ENCODE measurements at regions not wholly inside any gene's neighbourhood (a gene's known extent, or its start where the extent isn't known, plus 50 kb on each side); places are given as distances from the start of the nearest gene placed in this dataset.

DNA sequence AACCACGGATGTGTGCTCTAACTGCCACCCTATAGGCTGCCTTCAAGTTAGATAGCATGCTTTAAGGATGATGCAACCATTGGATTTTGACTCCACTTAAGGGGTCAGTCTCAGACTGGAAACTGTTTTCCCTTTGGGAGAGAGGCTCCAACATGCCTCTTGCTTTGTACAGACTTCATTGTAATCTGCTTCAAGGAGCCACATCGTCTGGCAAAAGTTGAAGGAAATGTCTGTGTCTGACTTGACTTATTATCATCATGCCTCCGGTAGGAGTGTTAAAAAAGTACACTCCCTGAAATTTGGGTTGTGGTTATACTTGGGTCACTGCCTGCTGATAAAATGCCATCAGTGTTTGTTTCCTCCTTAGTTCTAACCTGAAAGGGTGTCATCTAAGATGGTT, 245.4 kb upstream of the CDIN1 start:
- H3K4me1 Mint-ChIP-seq, result no peaks in the 10 kb centered on the region

DNA sequence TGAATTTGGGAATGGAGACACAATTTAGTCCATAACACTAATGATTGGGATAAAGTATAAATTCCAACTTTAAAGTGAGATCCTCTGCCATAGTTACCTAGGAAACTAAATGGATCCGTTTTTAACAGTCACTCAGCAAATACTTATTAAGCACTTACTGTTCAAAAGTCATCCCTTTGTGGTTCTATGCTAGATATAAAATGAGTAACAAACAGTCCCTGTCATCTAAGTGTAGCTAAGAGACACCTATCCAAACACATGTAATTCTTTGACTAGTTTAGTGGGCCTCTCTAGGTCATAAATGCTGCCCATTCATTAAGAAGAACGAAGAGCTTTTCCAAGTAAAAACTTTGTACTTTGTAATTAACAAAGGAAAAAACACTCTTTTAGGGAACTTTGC, 244.2 kb upstream of the CDIN1 start:
- ATAC-seq (ENCODE audit: low read depth) (no peak), DNase-seq (no peak)
- TF ChIP-seq, protein P1, sequence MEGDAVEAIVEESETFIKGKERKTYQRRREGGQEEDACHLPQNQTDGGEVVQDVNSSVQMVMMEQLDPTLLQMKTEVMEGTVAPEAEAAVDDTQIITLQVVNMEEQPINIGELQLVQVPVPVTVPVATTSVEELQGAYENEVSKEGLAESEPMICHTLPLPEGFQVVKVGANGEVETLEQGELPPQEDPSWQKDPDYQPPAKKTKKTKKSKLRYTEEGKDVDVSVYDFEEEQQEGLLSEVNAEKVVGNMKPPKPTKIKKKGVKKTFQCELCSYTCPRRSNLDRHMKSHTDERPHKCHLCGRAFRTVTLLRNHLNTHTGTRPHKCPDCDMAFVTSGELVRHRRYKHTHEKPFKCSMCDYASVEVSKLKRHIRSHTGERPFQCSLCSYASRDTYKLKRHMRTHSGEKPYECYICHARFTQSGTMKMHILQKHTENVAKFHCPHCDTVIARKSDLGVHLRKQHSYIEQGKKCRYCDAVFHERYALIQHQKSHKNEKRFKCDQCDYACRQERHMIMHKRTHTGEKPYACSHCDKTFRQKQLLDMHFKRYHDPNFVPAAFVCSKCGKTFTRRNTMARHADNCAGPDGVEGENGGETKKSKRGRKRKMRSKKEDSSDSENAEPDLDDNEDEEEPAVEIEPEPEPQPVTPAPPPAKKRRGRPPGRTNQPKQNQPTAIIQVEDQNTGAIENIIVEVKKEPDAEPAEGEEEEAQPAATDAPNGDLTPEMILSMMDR (IDR thresholded peaks at IDR 0.05), result no peak
- no peak for TF ChIP-seq EZH2 (IDR thresholded peaks at IDR 0.05; ENCODE audit: borderline replicate concordance, insufficient read depth, low read depth, low read length, poor library complexity, severe bottlenecking)
- H3K4me3 Mint-ChIP-seq, result no peak overlapping the region
- CTCF ChIA-PET, result no interaction called here
- Histone ChIP-seq H3K4me3 (ENCODE audit: control extremely low read depth in 1 of 5, extremely low read depth in 1 of 5, insufficient read depth in 1 of 5, low read depth in 2 of 5, low read length in 4 of 5) (no peak overlapping the region), H4K20me1 (ENCODE audit: control insufficient read depth, insufficient read depth, low read length, poor library complexity, severe bottlenecking) (no peaks in the 10 kb centered on the region), H3K9me3 (ENCODE audit: control extremely low read depth in 1 of 3, control insufficient read depth in 2 of 3, insufficient read depth in 1 of 3, low read length in 2 of 3) (no peaks in the 10 kb centered on the region), H3K27ac (ENCODE audit: low read length in 2 of 2) (no peak overlapping the region), H3K36me3 (replicated peaks in 1 of 2; ENCODE audit: control extremely low read depth in 1 of 2, control insufficient read depth in 1 of 2, extremely low read depth in 1 of 2, insufficient read depth in 2 of 2, low read length in 1 of 2) (no peaks in the 10 kb centered on the region), H3K27me3 (replicated peaks in 1 of 4; ENCODE audit: control extremely low read depth in 1 of 4, control insufficient read depth in 3 of 4, insufficient read depth in 4 of 4, low read length in 3 of 4) (no peaks in the 10 kb centered on the region), H3K79me2 (ENCODE audit: control insufficient read depth, insufficient read depth, low read length) (no peaks in the 10 kb centered on the region), H3K9ac (ENCODE audit: low read length) (no peak overlapping the region), H3K4me1 (ENCODE audit: control insufficient read depth in 2 of 2, insufficient read depth in 2 of 2, low read length in 2 of 2) (no peaks in the 10 kb centered on the region), H3K4me2 (replicated peaks; ENCODE audit: low read depth, low read length, poor library complexity, severe bottlenecking) (no peak overlapping the region), H2AFZ (ENCODE audit: insufficient read depth, low read depth, low read length, poor library complexity, severe bottlenecking) (no peak overlapping the region)
- intact Hi-C loops (cut with micrococcal nuclease), result no loop called here
- peaks cover 3% of the 10 kb centered on the region for H3K9me3 Mint-ChIP-seq (ENCODE audit: insufficient read depth)
- no peak overlapping the region for H3K27ac Mint-ChIP-seq
- no peaks in the 10 kb centered on the region for H3K4me1 Mint-ChIP-seq
- WGBS (ENCODE audit: insufficient coverage), result no CpG with 5 or more reads among the region's 2 CpGs
- H3K27me3 Mint-ChIP-seq, result no peaks in the 10 kb centered on the region
- POLR2A ChIA-PET, result no interaction called here

More for the DNA sequence above, 245.4 kb upstream of the CDIN1 start:
- POLR2A ChIA-PET, result no interaction called here
- no peak overlapping the region for H3K27ac ChIP-seq (ENCODE audit: low read length in 2 of 2)
- DNase-seq, result no peak
- CTCF ChIA-PET, result no interaction called here
- Mint-ChIP-seq H3K9me3 (ENCODE audit: insufficient read depth) (peaks cover 3% of the 10 kb centered on the region), H3K27ac (no peak overlapping the region), H3K27me3 (no peaks in the 10 kb centered on the region), H3K4me3 (no peak overlapping the region)
- H3K9ac ChIP-seq (ENCODE audit: low read length), result no peak overlapping the region
- H3K4me1 ChIP-seq (ENCODE audit: control insufficient read depth in 2 of 2, insufficient read depth in 2 of 2, low read length in 2 of 2), result no peaks in the 10 kb centered on the region
- intact Hi-C loops (cut with micrococcal nuclease), result no loop called here
- no peaks in the 10 kb centered on the region for H3K9me3 ChIP-seq (ENCODE audit: control extremely low read depth in 1 of 3, control insufficient read depth in 2 of 3, insufficient read depth in 1 of 3, low read length in 2 of 3)
- no peaks in the 10 kb centered on the region for H3K79me2 ChIP-seq (ENCODE audit: control insufficient read depth, insufficient read depth, low read length)
- TF ChIP-seq EZH2 (IDR thresholded peaks at IDR 0.05; ENCODE audit: borderline replicate concordance, insufficient read depth, low read depth, low read length, poor library complexity, severe bottlenecking), result no peak
- H3K27me3 ChIP-seq (replicated peaks in 1 of 4; ENCODE audit: control extremely low read depth in 1 of 4, control insufficient read depth in 3 of 4, insufficient read depth in 4 of 4, low read length in 3 of 4), result no peaks in the 10 kb centered on the region
- WGBS (ENCODE audit: insufficient coverage), result 50% methylated on average over 2 of the region's 3 CpGs
- no peaks in the 10 kb centered on the region for H4K20me1 ChIP-seq (ENCODE audit: control insufficient read depth, insufficient read depth, low read length, poor library complexity, severe bottlenecking)
- no peak for ATAC-seq (ENCODE audit: low read depth)
- H2AFZ ChIP-seq (ENCODE audit: insufficient read depth, low read depth, low read length, poor library complexity, severe bottlenecking), result no peak overlapping the region
- H3K4me2 ChIP-seq (replicated peaks; ENCODE audit: low read depth, low read length, poor library complexity, severe bottlenecking), result no peak overlapping the region
- H3K4me3 ChIP-seq (ENCODE audit: control extremely low read depth in 1 of 5, extremely low read depth in 1 of 5, insufficient read depth in 1 of 5, low read depth in 2 of 5, low read length in 4 of 5), result no peak overlapping the region
- H3K36me3 ChIP-seq (replicated peaks in 1 of 2; ENCODE audit: control extremely low read depth in 1 of 2, control insufficient read depth in 1 of 2, extremely low read depth in 1 of 2, insufficient read depth in 2 of 2, low read length in 1 of 2), result no peaks in the 10 kb centered on the region
